Immature natural killer cell (primary cell): ENCODE measurements at regions not wholly inside any gene's neighbourhood (a gene's known extent, or its start where the extent isn't known, plus 50 kb on each side); places are given as distances from the start of the nearest gene placed in this dataset.
A peak's percentile ranks its signal among the peaks of the same experiment; 100 is the strongest.
"Not testable (repeated sequence)": the region's sequence is repeated elsewhere in the genome, so short reads cannot be mapped to it uniquely, and the experiment has no call there.

Experiments used
- DNase-seq, 3 donors: peaks; one replicate each; pipeline ENCODE4 v3.0.0; 2022; ENCODE audit warnings: mixed read lengths in 1 of 3
- H3K27ac Mint-ChIP-seq, 6 donors: one replicate each; pipeline ENCODE4 v1.8.0; 2020; ENCODE audit warnings: mixed read lengths in 6 of 6, mild to moderate bottlenecking in 5 of 6, inconsistent platforms in 4 of 6, moderate library complexity in 3 of 6
- H3K27me3 Mint-ChIP-seq, 3 donors: one replicate each; pipeline ENCODE4 v1.8.0; 2020 to 2021; ENCODE audit warnings: low read depth in 3 of 3, mild to moderate bottlenecking in 3 of 3, mixed read lengths in 3 of 3, moderate library complexity in 3 of 3, inconsistent platforms in 1 of 3
- H3K36me3 Mint-ChIP-seq, 3 donors: one replicate each; pipeline ENCODE4 v1.8.0; 2020; ENCODE audit warnings: mixed read lengths in 3 of 3, inconsistent platforms in 2 of 3, mild to moderate bottlenecking in 2 of 3
- H3K4me1 Mint-ChIP-seq, 2 donors: one replicate each; pipeline ENCODE4 v1.8.0; 2020; ENCODE audit warnings: inconsistent platforms in 2 of 2, mild to moderate bottlenecking in 2 of 2, mixed read lengths in 2 of 2, moderate library complexity in 1 of 2
- H3K4me3 Mint-ChIP-seq, 5 donors: one replicate each; pipeline ENCODE4 v1.8.0; 2020; ENCODE audit warnings: mild to moderate bottlenecking in 5 of 5, mixed read lengths in 5 of 5, inconsistent platforms in 3 of 5, moderate library complexity in 3 of 5
- H3K9me3 Mint-ChIP-seq, 6 donors: one replicate each; pipeline ENCODE4 v1.8.0; 2020; ENCODE audit warnings: mild to moderate bottlenecking in 6 of 6, mixed read lengths in 6 of 6, inconsistent platforms in 4 of 6, moderate library complexity in 3 of 6

- Mint-ChIP-seq H3K27me3 (peaks cover 2 to 14% (median 10%) of the 10 kb centered on the region in 3 donors), H3K4me1 (peaks cover 24 to 31% of the 10 kb centered on the region in 2 donors), H3K4me3 (peak overlapping the region in 2 of 5 donors; percentile 0 to 10)
- not testable (repeated sequence) for H3K36me3 Mint-ChIP-seq, H3K9me3 Mint-ChIP-seq, DNase-seq, H3K27ac Mint-ChIP-seq
Measured at GRCh38 chr22:48911647-48912046, 916.0 kb downstream of the BRD1 start.

DNA sequence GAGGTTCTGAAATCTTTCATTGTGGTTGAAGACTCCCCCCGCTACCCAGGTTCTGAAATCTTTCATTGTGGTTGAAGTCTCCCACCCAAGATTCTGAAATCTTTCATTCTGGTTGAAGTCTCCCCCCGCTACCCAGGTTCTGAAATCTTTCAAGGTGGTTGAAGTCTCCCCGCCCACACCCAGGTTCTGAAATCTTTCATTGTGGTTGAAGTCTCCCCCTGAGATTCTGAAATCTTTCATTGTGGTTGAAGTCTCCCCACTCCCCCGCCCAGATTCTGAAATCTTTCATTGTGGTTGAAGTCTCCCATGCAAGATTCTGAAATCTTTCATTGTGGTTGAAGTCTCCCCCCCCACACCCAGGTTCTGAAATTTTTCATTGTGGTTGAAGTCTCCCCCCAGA lies 916.6 kb downstream of the BRD1 start:
- H3K4me1 Mint-ChIP-seq, result peaks cover 24 to 31% of the 10 kb centered on the region in 2 donors
- not testable (repeated sequence) for H3K27ac Mint-ChIP-seq, H3K4me3 Mint-ChIP-seq, DNase-seq, H3K36me3 Mint-ChIP-seq, H3K9me3 Mint-ChIP-seq
- peaks cover 0 to 14% (median 10%) of the 10 kb centered on the region in 3 donors for H3K27me3 Mint-ChIP-seq

GRCh38 chr22:48908547-48908946 lies 919.1 kb downstream of the BRD1 start:
- Mint-ChIP-seq H3K27ac (no peak overlapping the region), H3K9me3 (peaks cover 0 to 2% (median 0%) of the 10 kb centered on the region in 6 donors), H3K36me3 (no peaks in the 10 kb centered on the region), H3K4me3 (no peak overlapping the region), H3K27me3 (peaks cover 3 to 7% (median 6%) of the 10 kb centered on the region in 3 donors), H3K4me1 (peaks cover 23 to 31% of the 10 kb centered on the region in 2 donors)
- DNase-seq, result no peak

DNA sequence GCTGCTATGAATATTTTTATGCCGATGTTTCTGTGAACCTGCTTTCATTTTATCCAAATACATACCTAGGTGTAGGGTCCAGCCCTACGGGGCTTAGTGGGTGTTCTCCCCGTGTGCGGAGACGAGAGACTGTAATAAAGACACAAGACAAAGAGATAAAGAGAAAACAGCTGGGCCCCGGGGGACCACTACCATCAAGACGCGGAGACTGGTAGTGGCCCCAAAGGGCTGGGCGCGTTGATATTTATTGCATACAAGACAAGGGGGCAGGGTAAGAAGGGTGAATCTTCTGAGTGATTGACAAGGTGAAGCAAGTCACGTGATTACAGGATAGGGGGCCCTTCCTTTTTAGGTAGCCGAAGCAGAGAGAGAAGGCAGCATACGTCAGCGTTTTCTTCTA lies 920.1 kb downstream of the BRD1 start:
- H3K4me3 Mint-ChIP-seq, result no peak overlapping the region
- H3K36me3 Mint-ChIP-seq, result no peaks in the 10 kb centered on the region
- peaks cover 16 to 22% of the 10 kb centered on the region in 2 donors for H3K4me1 Mint-ChIP-seq
- H3K27ac Mint-ChIP-seq, result no peak overlapping the region
- no peak for DNase-seq
- H3K9me3 Mint-ChIP-seq, result peaks cover 0 to 2% (median 0%) of the 10 kb centered on the region in 6 donors
- peaks cover 3 to 6% (median 4%) of the 10 kb centered on the region in 3 donors for H3K27me3 Mint-ChIP-seq

GRCh38 chr22:48906216-48906835 lies 921.3 kb downstream of the BRD1 start:
- DNase-seq, result no peak
- Mint-ChIP-seq H3K4me3 (no peak overlapping the region), H3K36me3 (no peaks in the 10 kb centered on the region), H3K9me3 (no peaks in the 10 kb centered on the region), H3K27me3 (peaks cover 3 to 5% (median 4%) of the 10 kb centered on the region in 3 donors), H3K4me1 (peaks cover 6 to 9% of the 10 kb centered on the region in 2 donors), H3K27ac (no peak overlapping the region)

DNA sequence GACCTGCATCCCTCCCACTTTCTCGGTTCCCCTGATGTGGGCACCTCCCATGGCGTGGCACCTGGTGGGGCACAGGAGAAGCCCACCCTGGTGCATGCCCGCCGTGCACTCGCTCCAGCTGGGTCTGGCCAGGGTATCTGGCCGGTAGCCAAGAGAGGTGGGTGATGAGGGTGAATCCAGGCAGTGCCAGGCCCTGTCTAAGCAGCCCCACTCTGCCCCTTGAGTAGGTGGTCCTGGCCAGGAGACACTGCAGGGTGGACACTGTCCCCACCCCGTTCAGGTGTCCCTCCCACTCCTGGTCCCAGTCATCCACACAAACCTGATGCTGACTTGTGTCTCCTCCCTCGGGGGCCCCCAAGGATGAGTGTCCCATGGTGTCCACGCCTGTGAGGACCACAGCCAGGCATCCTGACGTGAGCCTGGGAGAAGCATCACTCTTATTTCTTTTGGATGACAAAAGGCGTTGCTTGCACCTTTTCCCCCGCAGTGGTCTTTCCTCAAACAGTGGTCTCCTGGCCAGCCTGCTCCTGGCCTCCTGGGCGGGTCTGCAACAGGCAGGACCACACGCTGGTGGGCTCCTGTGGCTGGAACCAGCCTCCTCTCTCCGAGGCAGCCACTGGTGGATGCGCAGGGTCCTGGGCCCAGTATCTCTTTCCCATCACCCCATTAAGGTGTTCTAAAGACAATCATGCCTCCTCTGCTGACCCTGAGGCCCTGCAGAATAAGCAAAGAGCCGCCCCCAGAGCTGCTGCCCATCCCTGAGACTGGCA lies 922.3 kb downstream of the BRD1 start:
- H3K36me3 Mint-ChIP-seq, result no peaks in the 10 kb centered on the region
- H3K9me3 Mint-ChIP-seq, result no peaks in the 10 kb centered on the region
- H3K27me3 Mint-ChIP-seq, result peaks cover 2 to 4% (median 3%) of the 10 kb centered on the region in 3 donors
- no peak overlapping the region for H3K4me3 Mint-ChIP-seq
- no peak for DNase-seq
- peaks cover under 1 to 1% of the 10 kb centered on the region in 2 donors for H3K4me1 Mint-ChIP-seq
- no peak overlapping the region for H3K27ac Mint-ChIP-seq

DNA sequence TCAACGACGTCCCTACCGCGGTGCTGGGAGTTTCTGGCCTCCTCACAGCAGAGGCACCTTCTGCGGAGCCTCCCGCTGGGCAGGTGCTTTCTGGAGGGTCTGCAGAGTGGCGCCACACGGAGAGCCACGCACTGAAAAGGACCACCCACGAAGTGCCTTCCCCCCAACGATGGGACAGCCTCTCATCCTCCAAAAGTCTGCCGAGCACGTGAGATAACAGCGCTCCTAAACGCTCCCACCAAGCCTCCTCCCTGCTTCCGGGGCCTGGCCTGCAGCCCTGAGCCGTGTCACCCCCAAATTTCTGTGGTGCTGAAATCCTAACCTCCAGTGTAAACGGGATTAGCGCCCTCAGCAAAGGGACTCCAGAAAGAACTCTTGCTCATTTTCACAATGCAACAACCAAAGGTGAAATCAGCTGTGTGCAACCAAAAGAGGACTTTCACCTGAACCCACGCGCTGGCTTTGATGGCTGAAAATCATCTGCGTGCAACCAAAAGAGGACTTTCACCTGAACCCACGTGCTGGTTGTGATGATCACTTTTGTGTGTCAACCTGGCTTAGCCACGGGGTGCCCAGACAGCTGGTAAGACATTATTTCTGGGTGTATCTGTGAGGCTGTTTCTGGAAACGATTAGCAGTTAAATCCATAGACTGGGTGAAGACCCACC lies 924.6 kb downstream of the BRD1 start:
- Mint-ChIP-seq H3K36me3 (no peaks in the 10 kb centered on the region), H3K4me1 (no peaks in the 10 kb centered on the region), H3K27me3 (peaks cover 0 to 4% (median 3%) of the 10 kb centered on the region in 3 donors), H3K9me3 (no peaks in the 10 kb centered on the region), H3K27ac (no peak overlapping the region), H3K4me3 (no peak overlapping the region)
- no peak for DNase-seq

DNA sequence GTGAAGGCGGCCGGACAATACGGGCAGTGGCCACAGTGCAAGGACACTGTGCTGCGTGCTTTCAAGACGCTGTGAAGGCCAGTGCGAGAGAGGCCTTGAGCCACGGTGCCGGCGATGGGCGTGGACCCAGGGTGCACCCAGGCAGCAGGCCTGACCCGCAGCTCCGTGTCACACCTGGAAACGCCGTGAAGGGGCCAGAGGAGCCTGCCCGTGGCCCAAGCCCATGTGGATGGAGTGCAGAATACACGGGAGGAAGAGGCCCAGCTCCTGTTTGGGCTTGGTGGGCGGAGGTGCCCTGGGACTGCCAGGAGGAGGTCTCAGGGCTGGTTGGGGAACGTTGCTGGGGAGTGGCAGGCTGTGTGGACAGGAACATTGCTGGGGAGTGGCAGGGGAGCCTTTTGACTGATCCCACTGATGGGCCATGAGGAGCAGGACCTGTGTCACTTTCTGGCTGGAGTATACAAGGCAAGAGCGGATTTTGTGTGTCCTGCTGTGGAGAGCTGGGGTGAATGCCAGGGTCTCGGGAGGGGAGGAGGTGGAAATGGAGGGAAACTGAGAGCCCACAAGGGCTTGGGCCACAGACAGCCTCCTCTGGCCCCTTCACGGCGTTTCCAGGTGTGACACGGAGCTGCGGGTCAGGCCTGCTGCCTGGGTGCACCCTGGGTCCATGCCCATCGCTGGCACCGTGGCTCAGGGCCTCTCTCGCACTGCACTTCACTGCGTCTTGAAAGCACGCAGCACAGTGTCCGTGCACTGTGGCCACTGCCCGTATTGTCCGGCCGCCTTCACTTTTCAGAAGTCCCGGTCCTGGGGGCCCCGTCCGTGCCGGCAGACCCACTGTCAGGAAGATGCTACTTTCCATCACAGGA lies 925.4 kb downstream of the BRD1 start:
- no peak for DNase-seq
- H3K36me3 Mint-ChIP-seq, result no peaks in the 10 kb centered on the region
- no peak overlapping the region for H3K27ac Mint-ChIP-seq
- H3K9me3 Mint-ChIP-seq, result no peaks in the 10 kb centered on the region
- H3K27me3 Mint-ChIP-seq, result peaks cover 0 to 3% (median 3%) of the 10 kb centered on the region in 3 donors
- H3K4me3 Mint-ChIP-seq, result no peak overlapping the region
- H3K4me1 Mint-ChIP-seq, result no peaks in the 10 kb centered on the region

DNA sequence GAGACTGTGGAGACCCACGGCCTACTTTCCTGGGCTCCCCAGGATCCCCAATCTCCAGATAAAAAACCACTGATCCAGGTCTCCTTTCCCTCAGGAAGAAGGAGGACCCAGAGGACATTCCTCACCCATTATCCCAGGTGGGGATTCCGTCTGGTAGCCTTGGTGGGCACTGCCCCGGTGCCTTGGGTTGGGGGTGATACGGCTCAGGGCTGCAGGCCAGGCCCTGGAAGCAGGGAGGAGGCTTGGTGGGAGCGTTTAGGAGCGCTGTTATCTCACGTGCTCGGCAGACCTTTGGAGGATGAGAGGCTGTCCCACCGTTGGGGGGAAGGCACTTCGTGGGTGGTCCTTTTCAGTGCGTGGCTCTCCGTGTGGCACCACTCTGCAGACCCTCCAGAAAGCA lies 926.3 kb downstream of the BRD1 start:
- Mint-ChIP-seq H3K27ac (no peak overlapping the region), H3K9me3 (no peaks in the 10 kb centered on the region), H3K4me3 (no peak overlapping the region), H3K27me3 (peaks cover 0 to 3% (median 0%) of the 10 kb centered on the region in 3 donors), H3K4me1 (no peaks in the 10 kb centered on the region), H3K36me3 (no peaks in the 10 kb centered on the region)
- no peak for DNase-seq

- no peak overlapping the region for H3K27ac Mint-ChIP-seq
- no peaks in the 10 kb centered on the region for H3K36me3 Mint-ChIP-seq
- H3K4me1 Mint-ChIP-seq, result no peaks in the 10 kb centered on the region
- DNase-seq, result no peak
- no peaks in the 10 kb centered on the region for H3K9me3 Mint-ChIP-seq
- no peak overlapping the region for H3K4me3 Mint-ChIP-seq
- H3K27me3 Mint-ChIP-seq, result peaks cover 0 to 3% (median 0%) of the 10 kb centered on the region in 3 donors
Measured at GRCh38 chr22:48900626-48901025, 927.0 kb downstream of the BRD1 start.

DNA sequence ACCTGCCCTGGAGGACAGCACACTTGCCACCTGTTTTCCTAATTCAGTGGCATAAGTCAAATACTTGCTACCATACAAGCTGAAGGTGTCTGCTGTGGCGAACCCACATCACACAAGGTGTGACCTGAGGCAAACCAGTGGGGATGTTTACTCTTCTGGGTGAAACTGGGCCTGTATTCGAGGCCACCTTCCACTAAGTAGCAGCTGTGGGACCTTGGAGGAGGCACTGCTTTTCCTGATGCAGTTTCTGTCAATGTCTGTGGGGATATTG lies 927.4 kb downstream of the BRD1 start:
- Mint-ChIP-seq H3K36me3 (no peaks in the 10 kb centered on the region), H3K27me3 (peaks cover 0 to 3% (median 0%) of the 10 kb centered on the region in 3 donors), H3K9me3 (no peaks in the 10 kb centered on the region), H3K4me3 (no peak overlapping the region), H3K4me1 (no peaks in the 10 kb centered on the region), H3K27ac (no peak overlapping the region)
- DNase-seq, result no peak

- no peaks in the 10 kb centered on the region for H3K9me3 Mint-ChIP-seq
- no peak overlapping the region for H3K27ac Mint-ChIP-seq
- no peaks in the 10 kb centered on the region for H3K4me1 Mint-ChIP-seq
- peaks cover 0 to 3% (median 0%) of the 10 kb centered on the region in 3 donors for H3K27me3 Mint-ChIP-seq
- DNase-seq, result no peak
- H3K36me3 Mint-ChIP-seq, result no peaks in the 10 kb centered on the region
- no peak overlapping the region for H3K4me3 Mint-ChIP-seq
Measured at GRCh38 chr22:48899523-48900326, 927.9 kb downstream of the BRD1 start.
